ENCODE measurements at regions not wholly inside any gene's neighbourhood (a gene's known extent, or its start where the extent isn't known, plus 50 kb on each side); places are given as distances from the start of the nearest gene placed in this dataset.

DNA sequence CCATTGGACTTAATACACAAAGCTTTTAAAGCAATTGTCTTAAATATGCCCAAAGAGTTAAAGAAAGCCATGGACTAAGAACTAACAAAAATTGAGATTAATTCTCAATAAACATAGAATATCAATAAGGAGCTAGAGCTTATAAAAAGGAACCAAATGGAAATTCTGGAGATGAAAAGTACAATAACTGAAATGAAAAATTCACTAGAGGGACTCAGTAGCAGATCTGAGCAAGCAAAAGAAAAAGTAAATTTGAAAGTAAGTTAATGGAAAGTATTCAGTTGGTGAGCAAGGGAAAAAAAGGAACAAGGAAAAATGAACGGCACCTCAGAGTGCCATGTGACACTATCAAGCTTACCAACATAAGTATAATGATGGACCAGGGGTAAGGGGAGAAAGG, 209.8 kb downstream of the FZD1 start:
- no peak for TF ChIP-seq POLR2AphosphoS5 (IDR thresholded peaks at IDR 0.05; ENCODE audit: borderline replicate concordance, low read depth, low read length)
- no peak for TF ChIP-seq EZH2 (IDR thresholded peaks at IDR 0.05)
- TF ChIP-seq FOXP2 (optimal IDR thresholded peaks at IDR 0.05; ENCODE audit: control extremely low read depth, extremely low read length, insufficient read depth), result no peak

All from SK-N-MC (cell line).